ENCODE measurements at regions not wholly inside any gene's neighbourhood (a gene's known extent, or its start where the extent isn't known, plus 50 kb on each side); places are given as distances from the start of the nearest gene placed in this dataset.

GRCh38 chr2:15861172-15861822 is 79.1 kb upstream of the MYCN start:
- H3K36me3 ChIP-seq (ENCODE audit: insufficient read depth): no peaks in the 10 kb centered on the region
- H3K4me3 ChIP-seq (IDR thresholded peaks at IDR 0.05; ENCODE audit: insufficient read depth, low read depth, low read length): no peak overlapping the region

GRCh38 chr2:15861898-15862297 is 78.5 kb upstream of the MYCN start:
- no peak overlapping the region for H2AFZ ChIP-seq (ENCODE audit: low read depth)
- no peak for TF ChIP-seq CTCF (conservative IDR thresholded peaks at IDR 0.05; ENCODE audit: low read depth, low read length)

More at GRCh38 chr2:15861172-15861822, 79.1 kb upstream of the MYCN start:
- H3K27ac ChIP-seq: no peak overlapping the region
- H3K27me3 ChIP-seq (ENCODE audit: insufficient read depth, low read depth): no peaks in the 10 kb centered on the region
- H3K9ac ChIP-seq: no peak overlapping the region
- H3K4me1 ChIP-seq (ENCODE audit: low read depth, poor library complexity, severe bottlenecking): no peaks in the 10 kb centered on the region
- H4K20me1 ChIP-seq (ENCODE audit: insufficient read depth): no peaks in the 10 kb centered on the region
- TF ChIP-seq CTCF (conservative IDR thresholded peaks at IDR 0.05; ENCODE audit: low read depth, low read length): no peak
- H3K79me2 ChIP-seq (ENCODE audit: insufficient read depth, low read depth): no peaks in the 10 kb centered on the region
- H2AFZ ChIP-seq (ENCODE audit: low read depth): no peak overlapping the region
- no peak overlapping the region for H3K4me2 ChIP-seq

GRCh38 chr2:15863089-15863488 is 77.3 kb upstream of the MYCN start:
- no peak overlapping the region for H3K9ac ChIP-seq
- no peak overlapping the region for H2AFZ ChIP-seq (ENCODE audit: low read depth)
- H4K20me1 ChIP-seq (ENCODE audit: insufficient read depth): no peaks in the 10 kb centered on the region
- no peaks in the 10 kb centered on the region for H3K27me3 ChIP-seq (ENCODE audit: insufficient read depth, low read depth)
- no peaks in the 10 kb centered on the region for H3K36me3 ChIP-seq (ENCODE audit: insufficient read depth)
- TF ChIP-seq CTCF (conservative IDR thresholded peaks at IDR 0.05; ENCODE audit: low read depth, low read length): no peak
- H3K4me3 ChIP-seq (IDR thresholded peaks at IDR 0.05; ENCODE audit: insufficient read depth, low read depth, low read length): no peak overlapping the region
- no peak overlapping the region for H3K27ac ChIP-seq
- H3K4me2 ChIP-seq: no peak overlapping the region
- no peaks in the 10 kb centered on the region for H3K4me1 ChIP-seq (ENCODE audit: low read depth, poor library complexity, severe bottlenecking)
- H3K79me2 ChIP-seq (ENCODE audit: insufficient read depth, low read depth): no peaks in the 10 kb centered on the region

More at GRCh38 chr2:15861898-15862297, 78.5 kb upstream of the MYCN start:
- Histone ChIP-seq H4K20me1 (ENCODE audit: insufficient read depth) (no peaks in the 10 kb centered on the region), H3K27ac (no peak overlapping the region), H3K4me2 (no peak overlapping the region), H3K4me3 (IDR thresholded peaks at IDR 0.05; ENCODE audit: insufficient read depth, low read depth, low read length) (no peak overlapping the region), H3K27me3 (ENCODE audit: insufficient read depth, low read depth) (no peaks in the 10 kb centered on the region), H3K9ac (no peak overlapping the region), H3K36me3 (ENCODE audit: insufficient read depth) (no peaks in the 10 kb centered on the region), H3K79me2 (ENCODE audit: insufficient read depth, low read depth) (no peaks in the 10 kb centered on the region), H3K4me1 (ENCODE audit: low read depth, poor library complexity, severe bottlenecking) (no peaks in the 10 kb centered on the region)

GRCh38 chr2:15863494-15864175 is 76.7 kb upstream of the MYCN start:
- no peak for TF ChIP-seq CTCF (conservative IDR thresholded peaks at IDR 0.05; ENCODE audit: low read depth, low read length)
- Histone ChIP-seq H3K27me3 (ENCODE audit: insufficient read depth, low read depth) (no peaks in the 10 kb centered on the region), H3K4me2 (no peak overlapping the region), H3K79me2 (ENCODE audit: insufficient read depth, low read depth) (no peaks in the 10 kb centered on the region), H3K4me3 (IDR thresholded peaks at IDR 0.05; ENCODE audit: insufficient read depth, low read depth, low read length) (no peak overlapping the region), H3K36me3 (ENCODE audit: insufficient read depth) (no peaks in the 10 kb centered on the region), H3K9ac (no peak overlapping the region), H3K27ac (no peak overlapping the region), H3K4me1 (ENCODE audit: low read depth, poor library complexity, severe bottlenecking) (no peaks in the 10 kb centered on the region), H4K20me1 (ENCODE audit: insufficient read depth) (no peaks in the 10 kb centered on the region), H2AFZ (ENCODE audit: low read depth) (no peak overlapping the region)

Data from KMS-11 (cell line).